NT2/D1 (cell line): ENCODE measurements at regions not wholly inside any gene's neighbourhood (a gene's known extent, or its start where the extent isn't known, plus 50 kb on each side); places are given as distances from the start of the nearest gene placed in this dataset.

ENCODE experiments used
- DNase-seq: peaks from one replicate; pipeline ENCODE4 v3.0.0-alpha.2; 2011; ENCODE audit warnings: low read depth, low spot score
- H3K27me3 ChIP-seq: 2 replicates; pipeline ENCODE4 v1.6.0; 2011; ENCODE audit warnings: mild to moderate bottlenecking; ENCODE audit not compliant: insufficient read length, insufficient read depth
- H3K36me3 ChIP-seq: 2 replicates; pipeline ENCODE4 v1.6.1; 2011; ENCODE audit warnings: mild to moderate bottlenecking, low read length, mixed read lengths; ENCODE audit not compliant: insufficient read depth, insufficient read length
- H3K4me1 ChIP-seq: 2 replicates; pipeline ENCODE4 v1.5.1; 2011; ENCODE audit not compliant: insufficient read depth, insufficient read length
- H3K4me3 ChIP-seq: 2 replicates; pipeline ENCODE4 v1.5.1; 2011; ENCODE audit warnings: low read depth; ENCODE audit not compliant: insufficient read length
- H3K9ac ChIP-seq: 2 replicates; pipeline ENCODE4 v1.6.0; 2011; ENCODE audit warnings: low read depth; ENCODE audit not compliant: insufficient read length
- H3K9me3 ChIP-seq: 2 replicates; pipeline ENCODE4 v1.5.1; 2011; ENCODE audit warnings: mild to moderate bottlenecking, low read length; ENCODE audit not compliant: insufficient read depth
- SUZ12 ChIP-seq: IDR thresholded peaks from 2 replicates; pipeline ENCODE4 v1.6.1; 2011; ENCODE audit not compliant: insufficient read length, insufficient read depth; ENCODE audit errors: extremely low read depth
- YY1 ChIP-seq: IDR thresholded peaks from 2 replicates; pipeline ENCODE4 v1.6.1; 2011; ENCODE audit not compliant: insufficient read length, insufficient read depth
- ZNF274 ChIP-seq: IDR thresholded peaks from 2 replicates; pipeline ENCODE4 v1.6.1; 2011; ENCODE audit warnings: mild to moderate bottlenecking, low read depth, low read length

DNA sequence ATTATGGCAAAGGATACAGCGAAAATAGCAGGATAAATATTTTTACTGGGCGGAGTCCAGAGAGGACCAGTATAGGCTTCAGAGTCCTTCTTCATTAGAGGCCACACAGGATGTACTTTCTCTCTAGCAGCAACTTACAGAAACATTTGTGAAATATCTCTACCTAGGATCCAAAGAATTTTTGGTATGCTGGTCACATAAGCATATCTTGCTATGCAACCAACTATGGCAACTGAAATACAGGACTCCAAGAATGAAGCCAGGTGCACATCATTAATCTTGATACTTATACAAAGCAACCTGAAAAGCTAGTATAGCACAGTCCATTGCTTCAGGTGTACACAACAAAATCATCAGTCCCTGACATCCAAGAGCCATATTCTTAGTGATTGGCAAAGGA lies 59.1 kb upstream of the NABP1 start:
- no peaks in the 10 kb centered on the region for H3K4me1 ChIP-seq
- DNase-seq: no peak
- H3K27me3 ChIP-seq: no peaks in the 10 kb centered on the region

DNA sequence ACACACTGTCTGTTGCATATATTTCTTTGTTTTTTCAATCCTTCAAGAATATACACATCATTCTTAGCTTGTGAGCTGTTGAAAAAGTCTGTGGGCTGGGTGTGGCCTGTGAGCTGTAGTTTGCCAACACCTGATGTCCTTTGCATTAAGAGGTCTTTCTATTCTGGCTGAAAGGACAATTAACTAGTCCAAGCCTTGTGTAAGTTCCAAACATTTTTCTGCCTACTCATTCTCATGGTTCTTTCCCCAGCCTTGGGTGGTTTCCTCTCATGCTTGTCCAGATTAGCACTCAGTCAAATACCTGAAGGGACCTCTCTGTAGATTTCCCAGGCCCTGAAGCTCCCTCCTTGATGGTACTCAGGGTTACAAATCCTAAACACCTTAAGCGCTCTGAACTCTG lies 57.8 kb upstream of the NABP1 start:
- Histone ChIP-seq H3K9ac (no peak overlapping the region), H3K27me3 (no peaks in the 10 kb centered on the region), H3K36me3 (no peaks in the 10 kb centered on the region), H3K4me1 (no peaks in the 10 kb centered on the region), H3K9me3 (no peaks in the 10 kb centered on the region), H3K4me3 (no peak overlapping the region)
- TF ChIP-seq ZNF274 (no peak), YY1 (no peak), SUZ12 (no peak)
- no peak for DNase-seq

More for the DNA sequence above, 59.1 kb upstream of the NABP1 start:
- H3K36me3 ChIP-seq: no peaks in the 10 kb centered on the region
- H3K4me3 ChIP-seq: no peak overlapping the region
- H3K9ac ChIP-seq: no peak overlapping the region
- TF ChIP-seq SUZ12 (no peak), YY1 (no peak), ZNF274 (no peak)
- no peaks in the 10 kb centered on the region for H3K9me3 ChIP-seq

DNA sequence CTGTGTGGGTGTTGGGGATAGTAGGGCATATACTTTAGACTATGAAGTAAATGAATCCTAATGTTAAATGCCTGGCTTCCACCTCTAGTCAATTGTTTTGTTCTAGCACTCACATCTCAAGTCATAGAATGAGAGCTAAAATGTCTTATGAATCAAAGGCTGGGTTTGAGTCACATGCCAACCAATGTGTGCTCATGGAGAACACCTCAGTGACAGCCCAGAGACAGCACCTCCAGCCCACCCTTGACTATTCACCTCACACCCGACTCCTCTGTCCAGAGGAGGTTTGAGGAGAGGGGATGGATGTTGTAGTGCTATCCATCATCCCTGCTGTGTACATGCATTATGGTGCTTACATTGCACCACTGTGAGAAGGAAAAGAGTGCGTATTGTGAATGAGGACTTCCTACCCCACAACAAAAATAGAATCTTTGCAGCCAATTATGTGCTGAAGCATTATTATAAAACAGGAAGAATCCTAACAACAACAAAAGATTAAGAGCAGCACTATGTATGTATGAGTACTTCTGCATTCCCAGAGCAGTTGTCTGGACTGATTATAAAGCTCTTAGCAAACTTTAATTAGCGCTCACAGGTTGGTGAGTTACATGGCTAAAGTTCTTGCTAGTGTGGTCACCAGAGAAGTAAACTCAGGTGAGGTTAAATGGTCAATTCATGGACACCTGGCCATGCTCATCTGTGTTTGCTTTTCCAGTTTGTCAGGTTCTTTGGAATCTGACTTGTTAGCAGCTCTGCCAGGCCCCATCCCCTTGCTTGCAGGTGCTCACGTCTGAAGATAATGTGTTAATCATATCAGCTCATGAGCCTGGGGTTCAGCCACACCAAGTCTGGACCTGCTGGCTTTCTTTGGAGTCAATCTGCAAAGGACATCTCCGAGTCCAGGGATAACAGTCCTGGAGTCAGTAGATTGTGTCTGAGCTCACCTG lies 55.3 kb upstream of the NABP1 start:
- TF ChIP-seq SUZ12: no peak
- no peak for TF ChIP-seq YY1
- TF ChIP-seq ZNF274: no peak
- no peaks in the 10 kb centered on the region for H3K9me3 ChIP-seq
- no peaks in the 10 kb centered on the region for H3K36me3 ChIP-seq
- H3K4me3 ChIP-seq: no peak overlapping the region
- no peak overlapping the region for H3K9ac ChIP-seq
- no peaks in the 10 kb centered on the region for H3K4me1 ChIP-seq
- no peaks in the 10 kb centered on the region for H3K27me3 ChIP-seq
- no peak for DNase-seq

DNA sequence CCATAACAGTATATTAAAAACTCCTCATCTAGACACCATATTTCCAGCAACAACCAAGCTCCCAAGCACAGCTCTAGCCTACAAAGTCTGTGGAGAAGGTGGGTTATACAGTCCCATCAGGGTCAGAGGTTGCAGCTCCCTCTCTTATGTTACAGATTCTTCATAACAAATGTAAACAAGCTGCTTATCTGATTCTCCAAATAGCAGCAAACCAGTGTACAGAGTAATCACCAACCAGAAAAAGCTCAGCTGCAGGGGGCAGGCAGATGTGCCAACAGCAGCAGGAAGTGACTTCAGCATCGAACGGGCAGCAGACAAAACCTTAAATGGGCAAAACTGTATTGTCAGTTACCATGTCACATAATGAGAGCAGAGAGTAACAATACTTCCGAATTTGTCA lies 52.9 kb upstream of the NABP1 start:
- H3K9me3 ChIP-seq: no peaks in the 10 kb centered on the region
- H3K4me1 ChIP-seq: no peaks in the 10 kb centered on the region
- no peak overlapping the region for H3K4me3 ChIP-seq
- no peaks in the 10 kb centered on the region for H3K36me3 ChIP-seq
- TF ChIP-seq YY1 (no peak), SUZ12 (no peak), ZNF274 (no peak)
- DNase-seq: no peak
- no peak overlapping the region for H3K9ac ChIP-seq
- H3K27me3 ChIP-seq: no peaks in the 10 kb centered on the region

DNA sequence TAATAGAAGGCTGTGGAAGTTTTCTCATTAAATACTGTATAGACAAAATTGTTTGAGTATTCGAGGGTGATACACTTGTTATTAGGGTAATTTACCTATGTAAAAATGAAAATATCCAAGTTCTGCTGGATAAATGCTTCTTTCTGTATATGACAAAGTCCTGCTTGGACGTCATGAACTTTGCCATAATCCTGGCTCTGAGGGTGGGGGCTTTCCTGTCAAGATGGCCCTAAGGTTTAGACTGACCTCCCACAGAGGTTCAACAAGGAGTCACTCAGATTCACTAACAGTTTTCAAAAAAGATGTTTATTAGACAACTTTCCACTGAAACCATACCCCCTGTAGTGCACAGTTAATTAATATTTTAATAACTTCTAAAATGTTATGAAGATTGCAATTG lies 52.5 kb upstream of the NABP1 start:
- H3K9ac ChIP-seq: no peak overlapping the region
- H3K36me3 ChIP-seq: no peaks in the 10 kb centered on the region
- no peak overlapping the region for H3K4me3 ChIP-seq
- no peaks in the 10 kb centered on the region for H3K4me1 ChIP-seq
- no peaks in the 10 kb centered on the region for H3K27me3 ChIP-seq
- H3K9me3 ChIP-seq: no peaks in the 10 kb centered on the region
- DNase-seq: no peak
- TF ChIP-seq SUZ12 (no peak), YY1 (no peak), ZNF274 (no peak)

DNA sequence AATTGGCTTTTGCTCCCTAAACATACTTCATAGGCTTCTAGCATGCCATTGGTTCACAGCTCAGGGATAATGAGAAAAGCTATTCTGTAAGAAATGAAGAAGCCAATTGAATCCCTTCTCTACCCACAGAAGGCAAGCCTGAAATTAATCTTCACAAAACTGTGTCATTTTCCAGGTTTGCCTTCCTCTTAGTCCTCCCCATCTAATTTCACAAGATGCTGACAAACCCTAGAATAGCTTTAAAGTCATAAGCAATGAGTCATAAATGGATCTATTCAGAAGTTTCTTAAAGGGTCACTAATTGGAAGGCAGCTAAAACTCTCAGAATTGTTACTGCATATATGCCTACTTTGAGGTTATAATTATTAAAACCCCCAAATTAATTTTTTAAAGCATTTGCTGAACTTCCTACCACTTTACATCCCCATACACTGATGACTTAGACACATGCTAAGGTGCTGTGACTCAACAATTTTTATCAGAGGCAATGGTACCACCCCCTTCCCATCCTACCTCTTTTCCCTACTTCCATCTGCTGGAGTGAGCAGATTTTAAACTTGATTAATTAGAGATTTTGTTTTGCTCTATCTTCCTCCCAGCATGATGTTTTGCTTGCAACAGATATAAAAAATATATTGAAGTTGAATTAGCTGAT lies 51.3 kb upstream of the NABP1 start:
- no peak for DNase-seq
- Histone ChIP-seq H3K4me1 (no peaks in the 10 kb centered on the region), H3K4me3 (no peak overlapping the region)

DNA sequence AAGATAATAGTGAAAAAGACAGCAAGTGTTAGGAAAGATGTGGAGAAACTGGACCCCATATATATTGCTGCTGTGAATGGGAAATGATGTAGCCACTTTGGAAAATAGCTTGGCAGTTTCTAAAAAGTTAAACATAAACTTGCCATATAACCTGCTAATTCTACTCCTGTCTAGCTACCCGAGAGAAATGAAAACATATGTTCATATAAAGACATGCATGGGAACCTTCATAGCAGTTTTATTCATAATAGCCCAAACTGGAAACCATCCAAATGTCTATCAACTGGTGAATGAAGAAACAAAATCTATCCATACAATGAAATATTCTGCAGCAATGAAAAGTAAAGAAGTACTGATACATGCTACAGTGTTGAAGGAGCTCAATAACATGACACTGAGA lies 50.4 kb upstream of the NABP1 start:
- Histone ChIP-seq H3K9me3 (no peaks in the 10 kb centered on the region), H3K4me1 (no peaks in the 10 kb centered on the region), H3K9ac (no peak overlapping the region), H3K36me3 (no peaks in the 10 kb centered on the region), H3K4me3 (no peak overlapping the region), H3K27me3 (no peaks in the 10 kb centered on the region)
- DNase-seq: no peak
- TF ChIP-seq SUZ12: no peak

More for the DNA sequence above, 51.3 kb upstream of the NABP1 start:
- no peak overlapping the region for H3K9ac ChIP-seq
- TF ChIP-seq SUZ12: no peak
- no peak for TF ChIP-seq ZNF274
- TF ChIP-seq YY1: no peak
- no peaks in the 10 kb centered on the region for H3K36me3 ChIP-seq
- H3K9me3 ChIP-seq: no peaks in the 10 kb centered on the region
- no peaks in the 10 kb centered on the region for H3K27me3 ChIP-seq
